ENCODE measurements at regions not wholly inside any gene's neighbourhood (a gene's known extent, or its start where the extent isn't known, plus 50 kb on each side); places are given as distances from the start of the nearest gene placed in this dataset.
A peak's percentile ranks its signal among the peaks of the same experiment; 100 is the strongest.

DNA sequence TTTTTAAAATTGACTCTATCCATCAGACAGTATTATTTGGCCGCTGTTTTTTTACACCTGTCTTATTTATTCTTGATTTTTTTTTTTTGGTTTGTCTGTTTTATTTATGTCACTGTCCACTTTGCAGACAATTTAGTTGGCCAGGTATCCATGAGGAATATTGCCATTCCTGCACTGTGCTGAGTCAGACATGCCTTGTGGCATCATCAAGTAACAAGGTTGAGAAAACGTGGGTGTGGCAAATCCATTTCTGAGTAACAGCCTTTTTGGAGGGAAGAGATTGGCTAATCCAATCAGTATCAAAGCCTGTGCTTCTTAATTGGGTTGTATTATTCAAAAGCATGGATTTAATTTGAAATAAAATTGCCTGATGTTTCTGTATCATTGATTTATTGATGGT, 463.1 kb downstream of the USP25 start:
- TF ChIP-seq Cebpa-rat (IDR thresholded peaks at IDR 0.05) = no peak
- Histone ChIP-seq H3K4me1 (peaks cover 19 to 48% (median 35%) of the 10 kb centered on the region in 10 experiments), H3K4me3 (no peak overlapping the region), H3K9me3 (replicated peaks in 1 of 11) (0 out of 22 replicates have a peak, but pooled peaks cover 0 to 4% (median 0%) of the 10 kb centered on the region in 11 experiments), H3K27ac (no peak overlapping the region; a peak in 1 of 22 replicates), H3K27me3 (peaks cover 0 to 15% (median 0%) of the 10 kb centered on the region in 11 experiments; a peak in 5 of 22 replicates), H3K4me2 (peak overlapping the region in 1 of 11 experiments; percentile 86; a peak in 2 of 22 replicates), H4K20me1 (no peaks in the 10 kb centered on the region), H3K36me3 (no peaks in the 10 kb centered on the region), H3K9ac (no peak overlapping the region)

DNA sequence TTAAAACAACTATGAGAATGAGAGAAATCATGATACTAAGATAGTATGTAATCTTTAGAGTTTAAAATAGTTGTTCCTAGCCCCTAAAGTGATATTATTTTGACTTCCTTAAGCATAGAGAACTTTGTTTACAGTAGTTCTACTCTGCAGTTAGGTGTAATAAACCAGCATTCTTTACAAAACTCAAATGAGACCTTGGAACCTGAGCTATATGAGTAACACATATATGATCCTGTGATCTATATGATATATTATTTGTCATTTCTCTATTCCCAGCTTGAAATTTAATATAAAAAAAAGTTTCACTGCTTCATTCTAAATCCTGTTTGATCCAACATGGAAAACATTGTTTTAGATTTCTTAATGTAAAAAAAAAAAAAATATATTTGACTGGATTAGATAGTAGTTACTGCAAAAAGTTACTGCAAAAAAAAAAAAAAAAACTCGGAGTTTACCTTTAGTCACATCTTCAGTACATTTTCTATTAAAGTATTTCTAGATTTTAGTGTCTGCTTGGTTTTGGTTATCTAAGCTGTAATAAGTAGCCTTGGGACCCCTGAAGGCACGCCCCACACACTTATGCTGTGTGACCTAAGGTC, 463.8 kb downstream of the USP25 start:
- H3K9me3 ChIP-seq (replicated peaks in 1 of 11) = peaks cover 0 to 4% (median 0%) of the 10 kb centered on the region in 11 experiments; a peak in 1 of 22 replicates
- H3K36me3 ChIP-seq = no peaks in the 10 kb centered on the region
- H3K4me3 ChIP-seq = peak overlapping the region in 8 of 10 experiments; percentile 48 to 58 (median 52); a peak in 9 of 20 replicates
- H3K4me1 ChIP-seq = peaks cover 19 to 48% (median 35%) of the 10 kb centered on the region in 10 experiments
- peak overlapping the region; percentile 59 to 88 (median 77) for H3K4me2 ChIP-seq
- TF ChIP-seq Cebpa-rat (IDR thresholded peaks at IDR 0.05) = no peak
- H3K9ac ChIP-seq = peak overlapping the region; percentile 53 to 80 (median 64); a peak in 17 of 22 replicates
- H4K20me1 ChIP-seq = no peaks in the 10 kb centered on the region
- H3K27ac ChIP-seq = peak overlapping the region; percentile 30 to 72 (median 64); a peak in 20 of 22 replicates
- peaks cover 0 to 15% (median 0%) of the 10 kb centered on the region in 11 experiments; a peak in 5 of 22 replicates for H3K27me3 ChIP-seq

DNA sequence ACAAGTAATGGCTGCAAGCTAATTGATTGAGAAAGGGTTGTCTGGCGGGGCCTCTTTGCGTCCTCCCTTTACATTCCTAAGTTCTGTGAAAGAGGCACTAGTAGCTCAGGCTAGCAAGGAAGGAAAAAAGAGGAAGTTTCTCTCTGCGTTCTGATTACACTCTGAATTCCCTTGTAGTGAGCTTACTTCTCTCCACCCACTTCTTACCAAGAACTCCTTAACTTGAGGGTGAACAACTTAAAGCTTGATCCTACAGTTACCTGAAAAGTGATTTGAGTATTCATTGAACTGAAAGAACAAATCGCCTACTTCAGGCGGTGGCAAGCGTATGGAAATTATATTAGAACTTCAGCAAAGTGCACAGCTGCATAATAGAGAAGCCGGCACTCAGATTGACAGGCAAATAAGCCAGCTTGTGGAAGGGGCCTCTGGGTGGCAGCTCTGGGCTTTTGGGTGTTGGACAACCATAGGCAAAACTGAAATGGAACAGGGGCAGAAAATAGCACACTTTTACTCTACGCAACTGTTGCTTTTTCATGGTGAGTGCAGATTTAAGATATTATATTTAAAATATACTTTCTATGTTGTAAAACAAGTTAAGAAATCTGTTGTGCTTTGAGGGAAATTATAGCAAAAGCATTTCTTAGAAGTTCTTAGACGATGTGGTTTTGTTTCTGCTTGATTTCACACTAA, 464.5 kb downstream of the USP25 start:
- no peaks in the 10 kb centered on the region for H3K36me3 ChIP-seq
- H3K4me1 ChIP-seq = peaks cover 19 to 48% (median 35%) of the 10 kb centered on the region in 10 experiments
- no peak for TF ChIP-seq Cebpa-rat (IDR thresholded peaks at IDR 0.05)
- peaks cover 0 to 4% (median 0%) of the 10 kb centered on the region in 11 experiments; a peak in 1 of 22 replicates for H3K9me3 ChIP-seq (replicated peaks in 1 of 11)
- H3K4me3 ChIP-seq = peak overlapping the region; percentile 46 to 58 (median 50); a peak in 17 of 20 replicates
- H4K20me1 ChIP-seq = no peaks in the 10 kb centered on the region
- peaks cover 0 to 15% (median 0%) of the 10 kb centered on the region in 11 experiments; a peak in 5 of 22 replicates for H3K27me3 ChIP-seq
- H3K27ac ChIP-seq = peak overlapping the region; percentile 47 to 72 (median 64); a peak in 21 of 22 replicates
- H3K9ac ChIP-seq = peak overlapping the region; percentile 53 to 80 (median 64); a peak in 21 of 22 replicates
- H3K4me2 ChIP-seq = peak overlapping the region; percentile 59 to 88 (median 77)

DNA sequence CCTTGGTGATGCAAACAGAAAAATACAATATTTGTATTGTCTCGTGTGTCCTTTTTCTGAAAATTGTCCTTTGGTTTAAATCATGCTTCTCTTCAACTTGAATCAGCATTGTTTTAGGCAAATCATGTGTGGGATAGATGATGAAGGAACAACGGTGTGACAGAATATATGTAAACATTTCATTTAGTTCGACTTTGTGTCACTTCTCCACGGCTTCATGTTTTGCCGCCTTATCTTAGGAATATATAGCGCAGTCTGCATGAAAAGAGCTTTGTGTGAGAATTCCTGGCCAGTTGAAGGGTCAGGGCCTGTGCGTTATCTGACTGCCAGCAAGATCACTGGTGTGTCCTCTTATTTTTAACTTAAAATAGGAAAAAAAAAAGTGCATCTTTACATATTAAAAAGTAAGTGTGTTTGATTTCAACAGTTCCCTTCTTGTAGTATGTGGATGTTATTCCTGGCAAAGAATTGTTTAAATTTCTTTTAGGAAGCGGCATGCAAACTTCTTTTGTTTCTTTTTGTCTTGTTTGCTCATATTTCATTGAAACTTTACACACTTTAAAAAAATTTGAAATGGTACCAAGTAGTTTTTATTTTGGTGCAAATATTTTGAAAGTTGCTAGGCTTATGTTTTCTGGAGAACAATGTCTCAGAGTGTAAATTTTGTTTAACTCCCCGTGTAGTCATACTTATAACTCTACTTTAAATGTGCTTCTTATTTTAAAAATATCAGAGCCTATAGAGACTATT, 465.2 kb downstream of the USP25 start:
- Histone ChIP-seq H3K4me3 (peak overlapping the region; percentile 46 to 58 (median 50); a peak in 18 of 20 replicates), H4K20me1 (no peaks in the 10 kb centered on the region), H3K9me3 (replicated peaks in 1 of 11) (peaks cover 0 to 3% (median 0%) of the 10 kb centered on the region in 11 experiments; a peak in 2 of 22 replicates), H3K4me1 (peaks cover 19 to 48% (median 35%) of the 10 kb centered on the region in 10 experiments), H3K9ac (peak overlapping the region; percentile 53 to 80 (median 64); a peak in 21 of 22 replicates), H3K4me2 (peak overlapping the region; percentile 59 to 88 (median 77)), H3K36me3 (no peaks in the 10 kb centered on the region), H3K27ac (peak overlapping the region; percentile 47 to 72 (median 64); a peak in 21 of 22 replicates), H3K27me3 (peaks cover 0 to 15% (median 0%) of the 10 kb centered on the region in 11 experiments; a peak in 5 of 22 replicates)
- TF ChIP-seq Cebpa-rat (IDR thresholded peaks at IDR 0.05) = no peak

DNA sequence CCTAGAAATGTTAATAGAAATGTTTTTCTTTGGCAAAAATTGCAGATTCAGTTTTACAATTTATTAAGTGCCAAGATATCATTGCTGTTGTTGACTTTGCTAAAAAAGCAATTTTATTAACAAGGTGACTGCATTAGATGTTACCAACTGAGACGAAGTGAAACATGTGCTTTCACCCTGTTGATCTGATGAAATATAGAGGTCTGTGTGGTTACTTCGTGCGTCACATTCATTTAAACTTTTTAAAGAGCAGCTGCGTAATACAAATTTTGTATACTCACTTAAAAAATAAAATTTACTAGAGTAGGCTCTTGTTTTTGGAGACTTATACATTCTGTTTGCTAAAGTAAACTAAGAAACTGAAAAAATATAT, 465.7 kb downstream of the USP25 start:
- peaks cover 0 to 15% (median 0%) of the 10 kb centered on the region in 11 experiments; a peak in 5 of 22 replicates for H3K27me3 ChIP-seq
- H3K4me1 ChIP-seq = peaks cover 19 to 48% (median 35%) of the 10 kb centered on the region in 10 experiments
- peak overlapping the region in 8 of 10 experiments; percentile 48 to 58 (median 50); a peak in 13 of 20 replicates for H3K4me3 ChIP-seq
- no peaks in the 10 kb centered on the region for H3K36me3 ChIP-seq
- H4K20me1 ChIP-seq = no peaks in the 10 kb centered on the region
- H3K4me2 ChIP-seq = peak overlapping the region; percentile 56 to 88 (median 77); a peak in 20 of 22 replicates
- peak overlapping the region in 9 of 11 experiments; percentile 6 to 80 (median 64); a peak in 15 of 22 replicates for H3K9ac ChIP-seq
- H3K9me3 ChIP-seq (replicated peaks in 1 of 11) = peaks cover 0 to 6% (median 3%) of the 10 kb centered on the region in 11 experiments; a peak in 8 of 22 replicates
- TF ChIP-seq Cebpa-rat (IDR thresholded peaks at IDR 0.05) = no peak
- H3K27ac ChIP-seq = peak overlapping the region; percentile 47 to 72 (median 64); a peak in 19 of 22 replicates

DNA sequence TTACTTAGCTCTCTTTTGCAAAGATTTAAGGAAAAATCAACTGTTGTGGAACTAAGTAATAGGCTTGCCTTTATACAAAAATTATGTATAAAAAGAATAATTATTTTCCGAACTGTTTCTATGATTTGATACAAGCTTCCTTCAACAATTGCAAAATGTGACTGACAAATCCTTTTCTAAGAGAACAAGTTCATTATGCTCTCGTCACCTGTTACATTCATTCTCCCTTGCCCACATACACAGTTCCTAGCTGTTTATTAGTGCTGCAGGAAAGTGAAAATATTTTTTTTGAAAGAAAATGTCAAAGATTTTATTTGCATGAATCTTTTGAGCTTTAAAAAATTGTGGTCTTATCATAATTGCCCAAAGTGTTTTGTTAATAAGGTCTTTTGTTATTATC, 466.2 kb downstream of the USP25 start:
- H3K27me3 ChIP-seq = peaks cover 0 to 15% (median 0%) of the 10 kb centered on the region in 11 experiments; a peak in 5 of 22 replicates
- no peaks in the 10 kb centered on the region for H4K20me1 ChIP-seq
- H3K9me3 ChIP-seq (replicated peaks in 1 of 11) = peaks cover 0 to 11% (median 3%) of the 10 kb centered on the region in 11 experiments; a peak in 8 of 22 replicates
- H3K4me2 ChIP-seq = peak overlapping the region; percentile 56 to 88 (median 77); a peak in 19 of 22 replicates
- peak overlapping the region in 9 of 11 experiments; percentile 6 to 80 (median 64); a peak in 11 of 22 replicates for H3K9ac ChIP-seq
- H3K36me3 ChIP-seq = 0 out of 22 replicates have a peak, but pooled peaks cover 0 to 3% (median 0%) of the 10 kb centered on the region in 11 experiments
- no peak for TF ChIP-seq Cebpa-rat (IDR thresholded peaks at IDR 0.05)
- peak overlapping the region; percentile 20 to 72 (median 64); a peak in 17 of 22 replicates for H3K27ac ChIP-seq
- H3K4me1 ChIP-seq = peaks cover 19 to 48% (median 35%) of the 10 kb centered on the region in 10 experiments
- H3K4me3 ChIP-seq = peak overlapping the region in 6 of 10 experiments; percentile 48 to 58 (median 52); a peak in 12 of 20 replicates

DNA sequence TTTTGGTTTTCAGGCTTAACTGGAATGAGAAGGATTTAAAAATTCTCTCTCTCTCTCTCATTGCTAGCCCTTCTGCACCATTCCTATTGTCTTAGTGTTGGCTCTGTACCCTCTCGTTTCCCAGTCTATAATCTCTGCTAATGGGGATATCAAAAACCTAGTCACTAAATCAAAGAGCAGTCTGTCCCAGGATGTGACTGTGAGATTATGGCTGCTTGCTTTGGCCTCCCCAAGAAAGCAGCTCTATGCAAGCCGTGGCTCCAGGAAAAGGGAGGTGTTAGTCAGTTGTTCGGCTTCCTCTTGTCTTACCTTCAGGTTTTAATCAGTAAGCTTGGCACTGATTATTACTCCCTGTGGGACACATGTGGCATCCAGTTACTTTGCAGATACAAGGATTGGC, 468.8 kb downstream of the USP25 start:
- Histone ChIP-seq H3K27ac (no peak overlapping the region), H3K4me1 (peaks cover 19 to 40% (median 32%) of the 10 kb centered on the region in 10 experiments), H3K27me3 (peaks cover 0 to 15% (median 0%) of the 10 kb centered on the region in 11 experiments; a peak in 5 of 22 replicates), H4K20me1 (no peaks in the 10 kb centered on the region), H3K36me3 (0 out of 22 replicates have a peak, but pooled peaks cover 0 to 3% (median 0%) of the 10 kb centered on the region in 11 experiments), H3K4me2 (peak overlapping the region in 1 of 11 experiments; percentile 86; a peak in 1 of 22 replicates), H3K9ac (no peak overlapping the region), H3K4me3 (no peak overlapping the region), H3K9me3 (replicated peaks in 1 of 11) (peaks cover 0 to 11% (median 3%) of the 10 kb centered on the region in 11 experiments; a peak in 8 of 22 replicates)
- TF ChIP-seq Cebpa-rat (IDR thresholded peaks at IDR 0.05) = no peak

DNA sequence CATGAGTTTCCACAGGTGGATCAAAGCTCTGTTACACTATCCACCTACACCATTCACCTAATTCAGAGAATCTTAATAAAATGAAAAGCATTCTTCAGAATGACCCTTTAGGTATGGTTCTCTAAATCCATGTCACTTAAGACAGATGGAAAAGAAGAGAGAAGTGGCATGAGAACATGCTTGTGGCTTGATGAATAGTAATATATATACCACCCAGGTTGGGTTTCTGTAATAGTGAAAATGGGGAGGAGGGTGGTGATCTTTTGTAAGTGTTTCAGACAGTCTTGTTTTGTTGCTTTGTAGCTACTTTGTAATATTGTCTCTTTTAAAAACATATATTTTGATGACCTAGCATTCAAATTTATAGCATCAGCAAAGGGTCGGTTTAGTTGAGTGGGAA, 469.8 kb downstream of the USP25 start:
- no peaks in the 10 kb centered on the region for H4K20me1 ChIP-seq
- H3K27me3 ChIP-seq = peaks cover 0 to 15% (median 0%) of the 10 kb centered on the region in 11 experiments; a peak in 5 of 22 replicates
- peaks cover 14 to 36% (median 25%) of the 10 kb centered on the region in 10 experiments; a peak in 19 of 20 replicates for H3K4me1 ChIP-seq
- H3K27ac ChIP-seq = no peak overlapping the region
- no peak overlapping the region for H3K4me3 ChIP-seq
- 0 out of 22 replicates have a peak, but pooled peaks cover 0 to 3% (median 0%) of the 10 kb centered on the region in 11 experiments for H3K36me3 ChIP-seq
- H3K4me2 ChIP-seq = no peak overlapping the region
- TF ChIP-seq Cebpa-rat (IDR thresholded peaks at IDR 0.05) = no peak
- peaks cover 0 to 11% (median 3%) of the 10 kb centered on the region in 11 experiments; a peak in 8 of 22 replicates for H3K9me3 ChIP-seq (replicated peaks in 1 of 11)
- H3K9ac ChIP-seq = no peak overlapping the region
